Tibial nerve (tissue), 4 donors: ENCODE measurements at regions not wholly inside any gene's neighbourhood (a gene's known extent, or its start where the extent isn't known, plus 50 kb on each side); places are given as distances from the start of the nearest gene placed in this dataset.

Experiments
- DNase-seq, 2 donors: peaks; one replicate each; pipeline ENCODE4 v3.0.0-alpha.2; 2019; ENCODE audit warnings: low spot score in 2 of 2
- H3K27ac ChIP-seq, 4 donors: fragments of 200-600 bp; sonication (generic) in 3 of 4; one replicate each; pipeline ENCODE4 v1.5.1; 2017 to 2019; ENCODE audit warnings: mild to moderate bottlenecking in 1 of 4
- H3K27me3 ChIP-seq, 2 donors: fragments of 200-600 bp; sonication (generic) in 1 of 2; one replicate each; pipeline versions ENCODE4 v1.5.1 to v1.6.0; 2017 to 2019
- H3K36me3 ChIP-seq, 3 donors: fragments of 200-600 bp; sonication (generic); one replicate each; pipeline ENCODE4 v1.5.1; 2018 to 2019
- H3K4me1 ChIP-seq, 4 donors: fragments of 200-600 bp; sonication (generic) in 3 of 4; one replicate each; pipeline ENCODE4 v1.5.1; 2017 to 2019
- H3K4me3 ChIP-seq, 4 donors: fragments of 200-600 bp; sonication (generic) in 3 of 4; one replicate each; pipeline ENCODE4 v1.5.1; 2017 to 2019; ENCODE audit warnings: mild to moderate bottlenecking in 1 of 4, moderate library complexity in 1 of 4
- H3K9me3 ChIP-seq, 4 donors: fragments of 200-600 bp; sonication (generic) in 3 of 4; one replicate each; pipeline ENCODE4 v1.5.1; 2017 to 2019
- EP300 ChIP-seq, 2 donors: sonication (generic); formaldehyde crosslinking; IDR thresholded peaks; one replicate each; pipeline ENCODE4 v1.6.1; 2017; ENCODE audit warnings: antibody characterized with exemption in 2 of 2, mild to moderate bottlenecking in 1 of 2
- POLR2A ChIP-seq, 2 donors: fragments of 450-650 bp; IDR thresholded peaks; one replicate each; pipeline ENCODE4 v1.6.1; 2017; ENCODE audit warnings: antibody characterized with exemption in 2 of 2, mild to moderate bottlenecking in 2 of 2, moderate library complexity in 2 of 2
- WGBS, 2 donors: methylation state at CpG; one replicate each; pipeline ENCODE4 v1.1.5; 2018; 5-methylcytosine and 5-hydroxymethylcytosine counted together
- TF ChIP-seq, protein P1 (sequence below), 5 experiments: fragments of 200-600 bp in 3 of 5; fragments of 450-650 bp in 2 of 5; sonication (generic) in 3 of 5; IDR thresholded peaks; one replicate each; pipeline ENCODE4 v1.5.1; 2016 to 2019; ENCODE audit warnings: antibody characterized with exemption in 5 of 5, mild to moderate bottlenecking in 3 of 5, moderate library complexity in 2 of 5

- H3K27me3 ChIP-seq: no peaks in the 10 kb centered on the region
- H3K4me1 ChIP-seq: no peaks in the 10 kb centered on the region
- TF ChIP-seq, protein P1, sequence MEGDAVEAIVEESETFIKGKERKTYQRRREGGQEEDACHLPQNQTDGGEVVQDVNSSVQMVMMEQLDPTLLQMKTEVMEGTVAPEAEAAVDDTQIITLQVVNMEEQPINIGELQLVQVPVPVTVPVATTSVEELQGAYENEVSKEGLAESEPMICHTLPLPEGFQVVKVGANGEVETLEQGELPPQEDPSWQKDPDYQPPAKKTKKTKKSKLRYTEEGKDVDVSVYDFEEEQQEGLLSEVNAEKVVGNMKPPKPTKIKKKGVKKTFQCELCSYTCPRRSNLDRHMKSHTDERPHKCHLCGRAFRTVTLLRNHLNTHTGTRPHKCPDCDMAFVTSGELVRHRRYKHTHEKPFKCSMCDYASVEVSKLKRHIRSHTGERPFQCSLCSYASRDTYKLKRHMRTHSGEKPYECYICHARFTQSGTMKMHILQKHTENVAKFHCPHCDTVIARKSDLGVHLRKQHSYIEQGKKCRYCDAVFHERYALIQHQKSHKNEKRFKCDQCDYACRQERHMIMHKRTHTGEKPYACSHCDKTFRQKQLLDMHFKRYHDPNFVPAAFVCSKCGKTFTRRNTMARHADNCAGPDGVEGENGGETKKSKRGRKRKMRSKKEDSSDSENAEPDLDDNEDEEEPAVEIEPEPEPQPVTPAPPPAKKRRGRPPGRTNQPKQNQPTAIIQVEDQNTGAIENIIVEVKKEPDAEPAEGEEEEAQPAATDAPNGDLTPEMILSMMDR (IDR thresholded peaks at IDR 0.05): no peak
- TF ChIP-seq POLR2A (IDR thresholded peaks at IDR 0.05) (no peak), EP300 (IDR thresholded peaks at IDR 0.05) (no peak)
- H3K27ac ChIP-seq: no peak overlapping the region
- no peak for DNase-seq
- no peak overlapping the region for H3K4me3 ChIP-seq
- no peaks in the 10 kb centered on the region for H3K36me3 ChIP-seq
- H3K9me3 ChIP-seq: no peaks in the 10 kb centered on the region
These were observed 61.4 kb upstream of the ST6GALNAC3 start for GRCh38 chr1:76013206-76013581.

GRCh38 chr1:76015478-76016103 is 59.0 kb upstream of the ST6GALNAC3 start:
- Histone ChIP-seq H3K27ac (no peak overlapping the region), H3K4me1 (no peaks in the 10 kb centered on the region)

GRCh38 chr1:76018045-76018444 is 56.5 kb upstream of the ST6GALNAC3 start:
- no peak overlapping the region for H3K4me3 ChIP-seq
- WGBS, 2 donors: 40 to 83% methylated on average over 2 of the region's 2 CpGs
- H3K27me3 ChIP-seq: no peaks in the 10 kb centered on the region
- no peaks in the 10 kb centered on the region for H3K9me3 ChIP-seq
- TF ChIP-seq POLR2A (IDR thresholded peaks at IDR 0.05) (no peak), EP300 (IDR thresholded peaks at IDR 0.05) (no peak)
- TF ChIP-seq, protein P1 (IDR thresholded peaks at IDR 0.05): no peak
- no peak overlapping the region for H3K27ac ChIP-seq
- no peaks in the 10 kb centered on the region for H3K36me3 ChIP-seq
- no peak for DNase-seq
- H3K4me1 ChIP-seq: no peaks in the 10 kb centered on the region

More at GRCh38 chr1:76015478-76016103, 59.0 kb upstream of the ST6GALNAC3 start:
- Histone ChIP-seq H3K27me3 (no peaks in the 10 kb centered on the region), H3K4me3 (no peak overlapping the region), H3K36me3 (no peaks in the 10 kb centered on the region), H3K9me3 (no peaks in the 10 kb centered on the region)
- no peak for DNase-seq
- TF ChIP-seq EP300 (IDR thresholded peaks at IDR 0.05): no peak
- TF ChIP-seq POLR2A (IDR thresholded peaks at IDR 0.05): no peak
- TF ChIP-seq, protein P1 (IDR thresholded peaks at IDR 0.05): no peak
- 91 to 94% methylated on average over 1 of the region's 1 CpG for WGBS, 2 donors

DNA sequence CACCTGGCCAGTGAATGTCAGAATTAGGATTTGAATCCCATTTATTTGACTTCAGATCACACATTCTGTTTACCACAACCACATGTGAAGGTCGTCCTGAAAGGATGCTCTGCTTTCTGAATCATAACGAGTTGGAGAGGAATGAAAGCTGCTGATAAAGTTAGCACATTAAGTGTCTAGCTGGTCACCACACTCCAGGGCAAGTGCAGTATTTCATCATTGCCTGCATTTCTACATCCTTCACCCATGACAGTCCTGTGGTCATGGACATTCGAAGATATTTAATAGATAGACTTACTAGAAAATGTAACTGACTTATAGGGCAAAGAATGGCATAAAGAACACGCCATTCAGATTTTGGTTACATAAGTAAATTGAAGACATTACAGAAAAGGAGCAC is 52.7 kb upstream of the ST6GALNAC3 start:
- no peaks in the 10 kb centered on the region for H3K4me1 ChIP-seq
- H3K27me3 ChIP-seq: no peaks in the 10 kb centered on the region
- no peak overlapping the region for H3K4me3 ChIP-seq
- no peak for DNase-seq
- 57 to 66% methylated on average over 4 of the region's 4 CpGs for WGBS, 2 donors
- no peak overlapping the region for H3K27ac ChIP-seq
- H3K36me3 ChIP-seq: no peaks in the 10 kb centered on the region
- TF ChIP-seq POLR2A (IDR thresholded peaks at IDR 0.05) (no peak), EP300 (IDR thresholded peaks at IDR 0.05) (no peak)
- TF ChIP-seq, protein P1 (IDR thresholded peaks at IDR 0.05): no peak
- no peaks in the 10 kb centered on the region for H3K9me3 ChIP-seq

DNA sequence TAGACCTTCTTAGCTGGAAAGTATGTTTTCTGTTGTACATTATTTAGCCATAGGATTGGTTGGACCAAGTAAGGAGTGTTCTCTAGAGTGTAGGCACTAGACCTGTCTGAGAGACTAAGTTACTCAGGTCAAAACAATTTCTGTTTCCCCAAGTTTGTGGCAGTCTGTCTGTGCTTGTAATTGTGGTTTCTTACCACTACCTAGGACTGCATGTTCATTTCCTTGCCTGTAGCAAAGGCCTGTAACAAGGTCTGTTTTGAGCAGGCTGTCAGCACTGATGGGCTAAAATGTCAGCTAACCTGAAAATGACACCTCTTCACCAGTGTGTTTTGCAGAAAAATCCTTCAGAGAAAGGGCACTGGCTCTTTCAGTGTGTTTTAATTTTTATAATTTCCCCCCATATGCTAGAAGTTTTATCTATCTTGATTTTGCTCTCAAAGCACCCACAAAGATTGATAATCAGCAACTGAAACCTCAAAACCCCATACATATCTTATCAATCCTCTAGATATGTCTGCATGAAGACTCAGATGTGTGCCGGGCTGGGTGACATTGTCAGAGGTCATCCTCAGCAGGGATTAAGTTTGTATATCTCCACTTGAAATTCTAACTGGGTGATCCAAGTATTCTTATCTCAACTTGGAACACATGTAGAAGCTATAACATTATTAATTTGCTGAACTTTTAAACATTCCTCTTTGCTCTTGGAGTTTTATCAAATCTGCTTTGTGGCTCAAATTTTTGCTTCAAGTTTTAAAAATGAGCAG is 50.7 kb upstream of the ST6GALNAC3 start:
- H3K27me3 ChIP-seq: no peaks in the 10 kb centered on the region
- no peaks in the 10 kb centered on the region for H3K36me3 ChIP-seq
- WGBS, 2 donors: 63 to 67% methylated on average over 1 of the region's 1 CpG
- TF ChIP-seq, protein P1 (IDR thresholded peaks at IDR 0.05): no peak
- TF ChIP-seq EP300 (IDR thresholded peaks at IDR 0.05) (no peak), POLR2A (IDR thresholded peaks at IDR 0.05) (no peak)
- H3K4me1 ChIP-seq: no peaks in the 10 kb centered on the region
- no peaks in the 10 kb centered on the region for H3K9me3 ChIP-seq
- H3K27ac ChIP-seq: no peak overlapping the region
- no peak overlapping the region for H3K4me3 ChIP-seq
- DNase-seq: no peak
